Heart left ventricle (tissue), 16 donors: ENCODE measurements at regions not wholly inside any gene's neighbourhood (a gene's known extent, or its start where the extent isn't known, plus 50 kb on each side); places are given as distances from the start of the nearest gene placed in this dataset.

Source experiments
- ATAC-seq, 4 donors: fragments of 200-7000 bp; cut with Tn5 transposase; one replicate each; pipeline ENCODE4 v1.9.1; 2020 to 2022; ENCODE audit warnings: moderate library complexity in 4 of 4, mild to moderate bottlenecking in 3 of 4, moderate number of reproducible peaks in 1 of 4
- DNase-seq, 5 donors: peaks; one replicate each; pipeline ENCODE4 v3.0.0-alpha.2; 2020
- H3K27ac ChIP-seq, 12 donors: fragments of 200-600 bp; sonication (generic) in 4 of 12; one replicate each; pipeline versions ENCODE4 v1.5.0 to v1.8.0; 2016 to 2022; ENCODE audit warnings: mild to moderate bottlenecking in 2 of 12
- H3K27me3 ChIP-seq, 9 donors: fragments of 200-600 bp; sonication (generic) in 2 of 9; one replicate each; pipeline versions ENCODE4 v1.5.1 to v1.8.0; 2016 to 2022; ENCODE audit warnings: mild to moderate bottlenecking in 3 of 9
- H3K36me3 ChIP-seq, 9 donors: fragments of 200-600 bp; sonication (generic) in 2 of 9; one replicate each; pipeline versions ENCODE4 v1.5.0 to v1.8.0; 2018 to 2022; ENCODE audit warnings: mild to moderate bottlenecking in 2 of 9
- H3K4me1 ChIP-seq, 12 donors: fragments of 200-600 bp; sonication (generic) in 4 of 12; one replicate each; pipeline versions ENCODE4 v1.5.0 to v1.8.0; 2016 to 2022; ENCODE audit warnings: mild to moderate bottlenecking in 3 of 12
- H3K4me3 ChIP-seq, 12 donors: fragments of 200-600 bp; sonication (generic) in 4 of 12; one replicate each; pipeline versions ENCODE4 v1.5.0 to v1.8.0; 2017 to 2022; ENCODE audit warnings: mild to moderate bottlenecking in 9 of 12, moderate library complexity in 4 of 12
- H3K9me3 ChIP-seq, 12 donors: fragments of 200-600 bp; sonication (generic) in 4 of 12; one replicate each; pipeline versions ENCODE4 v1.5.0 to v1.8.0; 2016 to 2022; ENCODE audit warnings: mild to moderate bottlenecking in 1 of 12
- POLR2A ChIP-seq, 2 donors: fragments of 450-650 bp; IDR thresholded peaks; one replicate each; pipeline ENCODE4 v1.6.1; 2017; ENCODE audit warnings: antibody characterized with exemption in 2 of 2, mild to moderate bottlenecking in 2 of 2, moderate library complexity in 2 of 2
- WGBS, 4 donors: extraction: QIAGEN DNeasy Blood & Tissue Kit in 2 of 4; methylation state at CpG; one replicate each; pipeline versions ENCODE4 v1.1.5 to v1.1.7; 2013 to 2018; 5-methylcytosine and 5-hydroxymethylcytosine counted together
- intact Hi-C, 10 donors: fragments of 100-400 bp; cut with DNase I; formaldehyde crosslinking; loops; one replicate each; pipeline versions ENCODE4 v1.11.1 to v1.14.2; 2022
- TF ChIP-seq, protein P1 (sequence below), 12 donors: fragments of 200-600 bp; sonication (generic) in 4 of 12; IDR thresholded peaks; one replicate each; pipeline versions ENCODE4 v1.5.0 to v1.8.0; 2018 to 2022; ENCODE audit warnings: antibody characterized with exemption in 12 of 12, mild to moderate bottlenecking in 5 of 12
- donor health status: ischemic (EF 13 %, LVEDD 7.1; RV severe dilation, severe dysfunction).
- donor health status: healthy with polysubstance abuse.
- donor health status: DM: no; HTN: yes; CAD: no.
- donor health status: DM: no; HTN: no; CAD: no.
- donor health status: ischemic (EF 25% LVEDD 6.9; RV normal size, moderate dysfunction).
- donor health status: ischemic (EF 25% LVEDD 5.7; RV mildly dilated, moderate dysfunction).
- donor health status: healthy.
- donor health status: DM: yes; HTN: yes; CAD: no.
- donor health status: ischemic (EF 35%, LVEDD 5.7; RV mildly dilated, moderate dysfunction).
- donor health status: nonischemic (EF 11% LVEDD 7.7; RV severe dilation, severe dysfunction).
- donor health status: DM: yes; HTN: yes; CAD: no.
- donor health status: PGD.
- donor health status: ischemic (EF 29% LVEDD 5.4; RV normal size, mild dysfunction).
- donor health status: nonischemic (EF 23%, LVEDD 6.1; RV moderate dilation, normal function).

DNA sequence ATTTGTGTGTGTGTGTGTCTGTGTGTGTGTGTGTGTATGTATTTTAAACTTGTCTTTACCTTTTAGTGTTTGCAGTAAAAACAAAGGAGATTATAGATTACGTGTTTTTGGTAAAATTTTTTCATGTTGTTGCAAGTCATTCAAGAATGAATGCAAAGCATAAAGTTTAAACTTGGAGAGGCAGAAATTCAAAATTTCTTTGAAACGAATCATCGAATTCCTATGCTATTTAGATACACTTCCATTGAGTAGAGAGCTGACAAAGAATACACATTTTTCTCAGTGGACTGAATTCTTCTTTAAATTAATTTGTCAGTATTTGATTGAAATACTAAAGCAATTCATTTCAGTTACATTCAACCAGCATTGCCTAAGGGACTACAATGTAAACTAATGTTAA is 66.0 kb upstream of the HDAC9 start:
- no peak overlapping the region for H3K4me3 ChIP-seq
- intact Hi-C loops, result no loop called here
- no peak overlapping the region for H3K27ac ChIP-seq
- no peaks in the 10 kb centered on the region for H3K9me3 ChIP-seq
- H3K36me3 ChIP-seq, result no peaks in the 10 kb centered on the region
- ATAC-seq, result no peak
- no peak for TF ChIP-seq POLR2A (IDR thresholded peaks at IDR 0.05)
- TF ChIP-seq, protein P1, sequence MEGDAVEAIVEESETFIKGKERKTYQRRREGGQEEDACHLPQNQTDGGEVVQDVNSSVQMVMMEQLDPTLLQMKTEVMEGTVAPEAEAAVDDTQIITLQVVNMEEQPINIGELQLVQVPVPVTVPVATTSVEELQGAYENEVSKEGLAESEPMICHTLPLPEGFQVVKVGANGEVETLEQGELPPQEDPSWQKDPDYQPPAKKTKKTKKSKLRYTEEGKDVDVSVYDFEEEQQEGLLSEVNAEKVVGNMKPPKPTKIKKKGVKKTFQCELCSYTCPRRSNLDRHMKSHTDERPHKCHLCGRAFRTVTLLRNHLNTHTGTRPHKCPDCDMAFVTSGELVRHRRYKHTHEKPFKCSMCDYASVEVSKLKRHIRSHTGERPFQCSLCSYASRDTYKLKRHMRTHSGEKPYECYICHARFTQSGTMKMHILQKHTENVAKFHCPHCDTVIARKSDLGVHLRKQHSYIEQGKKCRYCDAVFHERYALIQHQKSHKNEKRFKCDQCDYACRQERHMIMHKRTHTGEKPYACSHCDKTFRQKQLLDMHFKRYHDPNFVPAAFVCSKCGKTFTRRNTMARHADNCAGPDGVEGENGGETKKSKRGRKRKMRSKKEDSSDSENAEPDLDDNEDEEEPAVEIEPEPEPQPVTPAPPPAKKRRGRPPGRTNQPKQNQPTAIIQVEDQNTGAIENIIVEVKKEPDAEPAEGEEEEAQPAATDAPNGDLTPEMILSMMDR (IDR thresholded peaks at IDR 0.05), result no peak
- DNase-seq, result no peak
- H3K27me3 ChIP-seq, result no peaks in the 10 kb centered on the region
- 89 to 96% (median 91%) methylated on average over 3 of the region's 3 CpGs for WGBS, 4 donors
- peaks cover 0 to 15% (median 0%) of the 10 kb centered on the region in 12 donors for H3K4me1 ChIP-seq

DNA sequence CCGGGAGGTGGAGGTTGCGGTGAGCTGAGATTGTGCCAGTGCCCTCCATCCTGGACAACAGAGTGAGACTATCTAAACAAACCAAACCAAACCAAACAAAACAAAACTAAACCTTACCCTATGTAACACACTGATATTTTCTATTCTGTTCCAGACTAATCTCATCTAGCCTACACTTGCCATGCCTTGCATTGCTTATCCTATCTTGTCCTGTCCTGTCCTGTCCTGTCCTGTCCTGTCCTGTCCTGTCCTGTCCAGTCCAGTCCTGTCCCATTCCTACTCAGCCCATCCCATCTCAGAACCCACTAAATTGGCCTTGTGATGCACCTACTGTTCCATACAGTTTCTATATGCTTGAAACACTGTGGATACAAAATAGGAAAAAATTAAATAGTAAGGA is 64.7 kb upstream of the HDAC9 start:
- no peak for ATAC-seq
- intact Hi-C loops, result no loop called here

DNA sequence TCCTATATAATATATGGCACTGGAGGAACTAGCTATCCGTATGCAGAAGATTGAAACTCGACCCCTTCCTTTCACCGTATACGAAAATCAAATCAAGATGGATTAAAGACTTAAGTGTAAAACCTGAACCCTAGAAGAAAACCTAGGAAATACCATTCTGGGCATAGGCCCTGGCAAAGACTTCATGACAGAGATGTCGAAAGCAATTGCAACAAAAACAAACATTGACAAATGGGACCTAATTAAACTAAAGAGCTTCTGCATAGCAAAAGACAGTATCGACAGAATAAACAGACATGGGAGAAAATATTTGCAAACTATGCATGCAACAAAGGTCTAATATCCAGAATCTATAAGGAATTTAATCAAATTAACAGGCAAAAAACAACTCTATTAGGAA is 61.4 kb upstream of the HDAC9 start:
- 95 to 97% (median 97%) methylated on average over 6 of the region's 6 CpGs for WGBS, 4 donors

More for the DNA sequence above, 64.7 kb upstream of the HDAC9 start:
- no peak for DNase-seq
- H3K9me3 ChIP-seq, result no peaks in the 10 kb centered on the region
- no peak overlapping the region for H3K4me3 ChIP-seq
- peaks cover 0 to 15% (median 0%) of the 10 kb centered on the region in 12 donors for H3K4me1 ChIP-seq
- no peak overlapping the region for H3K27ac ChIP-seq
- H3K36me3 ChIP-seq, result no peaks in the 10 kb centered on the region
- WGBS, 4 donors, result 94 to 99% (median 97%) methylated on average over 2 of the region's 2 CpGs
- H3K27me3 ChIP-seq, result no peaks in the 10 kb centered on the region
- TF ChIP-seq POLR2A (IDR thresholded peaks at IDR 0.05), result no peak
- TF ChIP-seq, protein P1 (IDR thresholded peaks at IDR 0.05), result no peak

DNA sequence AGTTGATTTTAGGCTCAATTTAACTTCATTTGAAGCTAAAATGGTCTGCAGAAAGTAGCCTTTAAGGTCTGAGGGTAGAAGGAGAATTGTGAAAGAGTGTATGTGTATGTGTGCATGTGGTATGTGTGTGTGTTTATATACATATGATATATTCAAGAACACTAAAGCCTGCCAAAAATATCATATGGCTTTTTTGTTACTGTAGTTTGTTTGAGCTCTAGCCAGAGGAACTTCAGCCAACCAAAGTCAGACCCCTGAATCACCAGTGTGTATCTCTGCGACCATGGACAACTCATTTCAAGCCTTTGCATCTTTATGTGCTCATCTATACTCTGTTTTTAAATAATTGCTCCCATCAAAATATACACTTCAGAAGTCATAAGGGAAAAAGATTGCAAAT is 58.4 kb upstream of the HDAC9 start:
- H3K9me3 ChIP-seq, result no peaks in the 10 kb centered on the region

More for the DNA sequence above, 61.4 kb upstream of the HDAC9 start:
- H3K27me3 ChIP-seq, result no peaks in the 10 kb centered on the region
- H3K4me1 ChIP-seq, result no peaks in the 10 kb centered on the region
- no peak for DNase-seq
- TF ChIP-seq POLR2A (IDR thresholded peaks at IDR 0.05), result no peak
- TF ChIP-seq, protein P1 (IDR thresholded peaks at IDR 0.05), result no peak
- no peaks in the 10 kb centered on the region for H3K36me3 ChIP-seq
- ATAC-seq, result no peak
- intact Hi-C loops, result no loop called here
- H3K4me3 ChIP-seq, result no peak overlapping the region
- H3K9me3 ChIP-seq, result no peaks in the 10 kb centered on the region
- H3K27ac ChIP-seq, result no peak overlapping the region

More for the DNA sequence above, 58.4 kb upstream of the HDAC9 start:
- 61 to 70% (median 67%) methylated on average over 1 of the region's 1 CpG for WGBS, 4 donors
- Histone ChIP-seq H3K27me3 (no peaks in the 10 kb centered on the region), H3K36me3 (no peaks in the 10 kb centered on the region), H3K27ac (no peak overlapping the region), H3K4me1 (no peaks in the 10 kb centered on the region), H3K4me3 (no peak overlapping the region)
- TF ChIP-seq, protein P1 (IDR thresholded peaks at IDR 0.05), result no peak
- no peak for TF ChIP-seq POLR2A (IDR thresholded peaks at IDR 0.05)
- ATAC-seq (no peak), DNase-seq (no peak)
- intact Hi-C loops, result no loop called here
